Endothelial cell of umbilical vein (primary cell): ENCODE measurements at regions not wholly inside any gene's neighbourhood (a gene's known extent, or its start where the extent isn't known, plus 50 kb on each side); places are given as distances from the start of the nearest gene placed in this dataset.

ENCODE experiments used
- CTCF ChIP-seq, 2 donors: IDR thresholded peaks; 1 replicate in 1 of 2; 2 replicates in 1 of 2; pipeline ENCODE4 v1.5.1; 2011; ENCODE audit warnings: low read length in 2 of 2, mild to moderate bottlenecking in 2 of 2, moderate library complexity in 2 of 2, control low read depth in 1 of 2, inconsistent platforms in 1 of 2, low read depth in 1 of 2; ENCODE audit not compliant: insufficient read depth in 1 of 2; ENCODE audit errors: extremely low read depth in 1 of 2
- EZH2 ChIP-seq: IDR thresholded peaks from 2 replicates; pipeline ENCODE4 v1.6.1; 2012; ENCODE audit warnings: borderline replicate concordance, low read depth, mild to moderate bottlenecking, moderate library complexity, low read length, inconsistent platforms; ENCODE audit not compliant: severe bottlenecking
- GATA2 ChIP-seq: IDR thresholded peaks from 2 replicates; pipeline ENCODE4 v1.7.0; 2011; ENCODE audit warnings: low read depth, mild to moderate bottlenecking, moderate library complexity, mixed read lengths, low read length; ENCODE audit not compliant: insufficient read length, insufficient read depth
- JUN ChIP-seq: IDR thresholded peaks from 2 replicates; pipeline ENCODE4 v1.6.1; 2011; ENCODE audit warnings: borderline replicate concordance, low read depth; ENCODE audit not compliant: insufficient read length, insufficient read depth
- POLR2A ChIP-seq: IDR thresholded peaks from 2 replicates; pipeline ENCODE4 v1.6.1; 2012; ENCODE audit warnings: low read depth, mild to moderate bottlenecking, control low read depth, low read length
- POLR2AphosphoS5 ChIP-seq: IDR thresholded peaks from 2 replicates; pipeline ENCODE4 v1.6.1; 2012; ENCODE audit warnings: low read depth, mild to moderate bottlenecking, control low read depth, low read length, moderate library complexity; ENCODE audit not compliant: insufficient read depth

- no peak for TF ChIP-seq CTCF (IDR thresholded peaks at IDR 0.05; ENCODE audit: extremely low read depth in 1 of 2, insufficient read depth in 1 of 2, low read depth in 1 of 2, low read length in 2 of 2)
- TF ChIP-seq POLR2A = no peak
- no peak for TF ChIP-seq EZH2
- no peak for TF ChIP-seq POLR2AphosphoS5
- no peak for TF ChIP-seq JUN
- TF ChIP-seq GATA2 = no peak
Observed at GRCh38 chr6:2508071-2508470, 242.7 kb downstream of the MYLK4 start.
